DND-41 (cell line): ENCODE measurements at regions not wholly inside any gene's neighbourhood (a gene's known extent, or its start where the extent isn't known, plus 50 kb on each side); places are given as distances from the start of the nearest gene placed in this dataset.

Experiments used
- ATAC-seq: fragments of 200-7000 bp; cut with Tn5 transposase; 3 replicates; pipeline ENCODE4 v1.9.1; 2021; ENCODE audit warnings: low read depth; ENCODE audit not compliant: insufficient read depth
- DNase-seq: peaks from one replicate; pipeline ENCODE4 v3.0.0-alpha.2; 2020
- H2AFZ ChIP-seq: 2 replicates; pipeline ENCODE4 v1.6.0; 2012; ENCODE audit warnings: low read depth, low read length
- H3K27ac ChIP-seq: 2 replicates; pipeline ENCODE4 v1.5.1; 2012; ENCODE audit warnings: low read length, inconsistent platforms
- H3K27me3 ChIP-seq: fragments of 200-600 bp; sonication (generic); 2 replicates; pipeline ENCODE4 v1.6.0; 2012; ENCODE audit warnings: low read length, mild to moderate bottlenecking, inconsistent platforms; ENCODE audit not compliant: insufficient read depth, poor library complexity
- H3K36me3 ChIP-seq: 2 replicates; pipeline ENCODE4 v1.5.1; 2012; ENCODE audit warnings: low read length, inconsistent platforms; ENCODE audit not compliant: insufficient read depth
- H3K4me1 ChIP-seq: 2 replicates; pipeline ENCODE4 v1.5.1; 2012; ENCODE audit warnings: mild to moderate bottlenecking, low read length; ENCODE audit not compliant: insufficient read depth
- H3K4me2 ChIP-seq: 2 replicates; pipeline ENCODE4 v1.6.0; 2012; ENCODE audit warnings: mild to moderate bottlenecking, moderate library complexity, low read length, inconsistent platforms; ENCODE audit not compliant: insufficient read depth
- H3K4me3 ChIP-seq, 2 experiments: fragments of 200-600 bp in 1 of 2; shearing (Covaris generic) in 1 of 2; 2 replicates each; pipeline ENCODE4 v1.5.1; 2012 to 2016; ENCODE audit warnings: inconsistent platforms in 2 of 2, low read length in 2 of 2, mild to moderate bottlenecking in 2 of 2, low read depth in 1 of 2, moderate library complexity in 1 of 2
- H3K79me2 ChIP-seq: 2 replicates; pipeline ENCODE4 v1.6.0; 2012; ENCODE audit warnings: low read length, inconsistent platforms; ENCODE audit not compliant: insufficient read depth
- H3K9ac ChIP-seq: 2 replicates; pipeline ENCODE4 v1.6.0; 2012; ENCODE audit warnings: low read depth, mild to moderate bottlenecking, inconsistent platforms, low read length, moderate library complexity
- H3K9me3 ChIP-seq: 2 replicates; pipeline ENCODE4 v1.5.1; 2012; ENCODE audit warnings: low read length, moderate library complexity, mild to moderate bottlenecking, inconsistent platforms; ENCODE audit not compliant: insufficient read depth, severe bottlenecking
- H4K20me1 ChIP-seq: 2 replicates; pipeline ENCODE4 v1.6.0; 2012; ENCODE audit warnings: low read length; ENCODE audit not compliant: insufficient read depth
- CTCF ChIP-seq: IDR thresholded peaks from 2 replicates; pipeline ENCODE4 v1.5.1; 2012; ENCODE audit warnings: borderline replicate concordance, low read length, moderate library complexity, mild to moderate bottlenecking; ENCODE audit not compliant: poor library complexity, severe bottlenecking; ENCODE audit errors: extremely low read depth
- EZH2 ChIP-seq: IDR thresholded peaks from 3 replicates; pipeline ENCODE4 v1.6.1; 2012; ENCODE audit warnings: borderline replicate concordance, low read depth, mild to moderate bottlenecking, moderate library complexity, low read length, inconsistent platforms; ENCODE audit not compliant: severe bottlenecking

GRCh38 chr17:72562615-72563188 lies 441.9 kb downstream of the SOX9 start:
- H3K27me3 ChIP-seq, result no peaks in the 10 kb centered on the region
- H3K27ac ChIP-seq, result no peak overlapping the region
- H3K79me2 ChIP-seq, result no peaks in the 10 kb centered on the region
- H3K36me3 ChIP-seq, result no peaks in the 10 kb centered on the region
- TF ChIP-seq EZH2 (no peak), CTCF (no peak)
- DNase-seq (no peak), ATAC-seq (no peak)
- no peak overlapping the region for H3K9ac ChIP-seq
- no peak overlapping the region; the same call in 1 of the 2 replicates for H2AFZ ChIP-seq
- H3K9me3 ChIP-seq, result no peaks in the 10 kb centered on the region
- no peak overlapping the region for H3K4me3 ChIP-seq
- H3K4me1 ChIP-seq, result peaks cover 5% of the 10 kb centered on the region; the same call in 1 of the 2 replicates
- no peaks in the 10 kb centered on the region; the same call in 1 of the 2 replicates for H4K20me1 ChIP-seq
- no peak overlapping the region for H3K4me2 ChIP-seq

GRCh38 chr17:72563952-72564351 lies 443.1 kb downstream of the SOX9 start:
- H3K79me2 ChIP-seq, result no peaks in the 10 kb centered on the region
- TF ChIP-seq CTCF (no peak), EZH2 (no peak)
- ATAC-seq, result no peak

GRCh38 chr17:72565006-72565405 lies 444.2 kb downstream of the SOX9 start:
- DNase-seq (no peak), ATAC-seq (no peak)
- Histone ChIP-seq H3K4me2 (no peak overlapping the region), H3K27ac (no peak overlapping the region), H4K20me1 (no peaks in the 10 kb centered on the region; the same call in 1 of the 2 replicates), H3K79me2 (no peaks in the 10 kb centered on the region), H3K27me3 (no peaks in the 10 kb centered on the region), H3K4me3 (no peak overlapping the region), H3K36me3 (no peaks in the 10 kb centered on the region), H3K4me1 (peaks cover 5% of the 10 kb centered on the region; the same call in 1 of the 2 replicates), H3K9ac (no peak overlapping the region), H2AFZ (no peak overlapping the region), H3K9me3 (no peaks in the 10 kb centered on the region)
- TF ChIP-seq EZH2 (no peak), CTCF (no peak)

More at GRCh38 chr17:72563952-72564351, 443.1 kb downstream of the SOX9 start:
- no peak overlapping the region for H3K27ac ChIP-seq
- no peaks in the 10 kb centered on the region for H3K27me3 ChIP-seq
- H3K9ac ChIP-seq, result no peak overlapping the region
- no peak overlapping the region for H3K4me2 ChIP-seq
- DNase-seq, result no peak
- no peaks in the 10 kb centered on the region; the same call in 1 of the 2 replicates for H4K20me1 ChIP-seq
- H3K4me3 ChIP-seq, result no peak overlapping the region
- no peaks in the 10 kb centered on the region for H3K9me3 ChIP-seq
- no peaks in the 10 kb centered on the region for H3K36me3 ChIP-seq
- peaks cover 5% of the 10 kb centered on the region; the same call in 1 of the 2 replicates for H3K4me1 ChIP-seq
- no peak overlapping the region for H2AFZ ChIP-seq

- DNase-seq (no peak), ATAC-seq (no peak)
- H3K4me2 ChIP-seq, result no peak overlapping the region
- no peak overlapping the region for H3K9ac ChIP-seq
- no peaks in the 10 kb centered on the region for H3K27me3 ChIP-seq
- H4K20me1 ChIP-seq, result no peaks in the 10 kb centered on the region
- TF ChIP-seq EZH2 (no peak), CTCF (no peak)
- H3K27ac ChIP-seq, result no peak overlapping the region
- H3K4me3 ChIP-seq, result no peak overlapping the region
- H3K9me3 ChIP-seq, result no peaks in the 10 kb centered on the region
- no peaks in the 10 kb centered on the region for H3K79me2 ChIP-seq
- H2AFZ ChIP-seq, result no peak overlapping the region
- no peaks in the 10 kb centered on the region for H3K36me3 ChIP-seq
- peaks cover 5% of the 10 kb centered on the region; the same call in 1 of the 2 replicates for H3K4me1 ChIP-seq
Measured at GRCh38 chr17:72565758-72566157, 444.9 kb downstream of the SOX9 start.
